Brain microvascular endothelial cell (primary cell): ENCODE measurements at regions not wholly inside any gene's neighbourhood (a gene's known extent, or its start where the extent isn't known, plus 50 kb on each side); places are given as distances from the start of the nearest gene placed in this dataset.

Experiments
- DNase-seq: peaks from one replicate; pipeline ENCODE4 v3.0.0-alpha.2; 2020
- H3K27ac ChIP-seq: fragments of 250-450 bp; sonication (Bioruptor Pico); 2 replicates; pipeline ENCODE4 v1.5.1; 2020; ENCODE audit warnings: mild to moderate bottlenecking, moderate library complexity
- H3K27me3 ChIP-seq: fragments of 250-450 bp; sonication (Bioruptor Pico); replicated peaks from 2 replicates; pipeline ENCODE4 v1.5.1; 2020; ENCODE audit warnings: mild to moderate bottlenecking
- H3K36me3 ChIP-seq: fragments of 250-450 bp; sonication (Bioruptor Pico); replicated peaks from 2 replicates; pipeline ENCODE4 v1.5.1; 2020; ENCODE audit warnings: mild to moderate bottlenecking
- H3K4me3 ChIP-seq: 2 replicates; pipeline ENCODE4 v1.5.1; 2011; ENCODE audit warnings: low read depth, mild to moderate bottlenecking, control low read depth, low read length, moderate library complexity
- CTCF ChIP-seq: IDR thresholded peaks from 2 replicates; pipeline ENCODE4 v1.5.1; 2011; ENCODE audit warnings: low read depth, mild to moderate bottlenecking, moderate library complexity, low read length, control low read depth, inconsistent platforms; ENCODE audit errors: missing control alignments
- in situ Hi-C: cut with HindIII; loops from 2 replicates; pipeline ENCODE4 v1.10.0; 2017; ENCODE audit warnings: low sequenced_read_pairs, low pct_ligation_motif_present

DNA sequence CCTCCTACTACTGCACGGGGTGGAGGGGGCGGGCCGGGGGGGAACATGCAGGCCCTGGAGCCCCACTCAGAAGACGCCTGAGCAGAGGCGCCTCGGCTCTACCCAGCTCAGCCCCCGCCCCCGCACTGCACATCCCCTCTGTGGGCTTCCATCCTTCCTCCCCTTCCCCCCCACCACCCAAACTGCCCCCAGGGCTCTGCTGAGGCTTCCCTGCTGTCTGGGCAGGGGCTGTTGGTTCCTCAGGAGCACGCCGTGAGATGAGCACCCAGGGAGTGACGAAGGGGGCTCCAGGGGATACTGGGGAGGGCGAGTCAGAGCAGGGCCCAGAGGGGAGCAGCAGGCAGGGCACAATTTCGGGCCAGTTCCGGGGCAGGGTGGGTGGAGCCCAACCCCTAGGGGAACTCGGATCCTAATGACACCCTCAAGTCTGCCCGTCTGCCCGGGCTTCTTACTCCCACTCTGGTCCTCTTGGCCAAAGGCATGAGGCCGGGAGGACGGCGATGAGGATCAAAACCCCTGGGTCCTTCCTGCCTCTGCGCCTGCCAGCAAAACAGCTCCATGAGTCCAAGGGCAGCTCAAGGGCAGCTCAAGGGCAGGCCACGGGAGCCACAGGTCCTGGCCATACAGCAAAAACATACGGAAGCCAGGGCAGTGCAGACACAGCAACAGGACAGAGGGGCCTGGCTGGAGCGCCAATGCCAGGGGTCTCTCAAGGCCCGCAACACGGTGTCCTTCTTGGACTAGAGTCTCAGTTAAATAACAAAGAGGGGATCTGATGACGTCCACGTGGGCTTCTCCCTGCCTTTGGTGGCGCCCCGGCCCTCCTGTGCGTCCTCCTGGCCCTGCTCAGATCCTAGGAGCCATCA lies 200.9 kb downstream of the AUH start:
- no peak overlapping the region for H3K4me3 ChIP-seq
- in situ Hi-C loops: no loop called here
- no peak for TF ChIP-seq CTCF
- H3K27me3 ChIP-seq: no peaks in the 10 kb centered on the region
- DNase-seq: no peak
- H3K27ac ChIP-seq: no peak overlapping the region
- H3K36me3 ChIP-seq: no peaks in the 10 kb centered on the region

DNA sequence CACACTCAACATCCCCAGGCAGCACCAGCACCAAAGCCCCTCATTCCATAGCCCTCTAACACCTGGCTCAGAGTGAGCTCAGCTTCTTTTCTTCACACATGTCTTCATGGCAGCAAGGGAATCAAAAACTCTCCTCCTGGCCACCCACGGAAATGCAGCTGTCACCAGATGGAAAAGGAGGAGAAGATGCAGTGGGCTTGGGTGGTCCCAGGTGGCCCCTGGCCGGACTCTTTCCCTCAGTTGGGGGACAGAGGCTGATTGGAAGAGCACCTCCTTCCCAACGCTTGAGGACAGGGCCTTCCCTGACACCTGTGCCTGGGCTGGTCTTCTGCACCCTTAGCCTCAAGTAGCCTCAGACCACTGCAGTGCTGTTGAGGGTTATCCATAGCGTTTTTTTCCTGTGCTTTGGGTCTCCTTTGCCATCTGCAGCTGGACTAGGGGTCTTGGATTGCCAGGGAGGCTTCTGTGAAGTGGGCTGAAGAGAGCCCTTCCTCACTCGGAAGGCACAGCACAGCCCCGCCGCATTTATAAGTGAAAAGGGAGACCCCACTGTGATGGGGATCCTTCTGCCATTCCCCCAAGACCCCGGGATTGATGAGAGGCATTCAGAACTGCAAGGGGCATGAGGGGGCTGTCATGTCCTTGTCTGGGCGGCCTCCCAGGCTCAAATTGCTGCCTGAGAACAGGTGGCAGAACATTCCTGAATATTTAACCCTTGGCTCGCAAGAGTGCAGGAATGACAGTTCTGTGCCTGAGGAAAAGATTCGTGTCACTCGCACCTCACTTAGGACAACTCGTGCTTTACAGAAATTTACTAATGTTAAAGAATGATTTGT lies 200.0 kb downstream of the AUH start:
- peak; percentile 41 for TF ChIP-seq CTCF
- no peaks in the 10 kb centered on the region for H3K36me3 ChIP-seq
- H3K27me3 ChIP-seq: no peaks in the 10 kb centered on the region
- no peak for DNase-seq
- H3K27ac ChIP-seq: no peak overlapping the region
- in situ Hi-C loops: no loop called here
- H3K4me3 ChIP-seq: no peak overlapping the region

GRCh38 chr9:91162311-91162710 lies 199.4 kb downstream of the AUH start:
- in situ Hi-C loops: no loop called here
- TF ChIP-seq CTCF: no peak
- DNase-seq: peak; percentile 28
- H3K27ac ChIP-seq: peak overlapping the region; percentile 21
- H3K4me3 ChIP-seq: no peak overlapping the region
- no peaks in the 10 kb centered on the region for H3K36me3 ChIP-seq
- H3K27me3 ChIP-seq: no peaks in the 10 kb centered on the region

GRCh38 chr9:91162784-91163443 lies 198.8 kb downstream of the AUH start:
- in situ Hi-C loops: no loop called here
- Histone ChIP-seq H3K27ac (peak overlapping the region; percentile 21), H3K4me3 (no peak overlapping the region), H3K27me3 (no peaks in the 10 kb centered on the region), H3K36me3 (no peaks in the 10 kb centered on the region)
- no peak for TF ChIP-seq CTCF
- DNase-seq: no peak

- Histone ChIP-seq H3K4me3 (no peak overlapping the region), H3K36me3 (no peaks in the 10 kb centered on the region), H3K27me3 (no peaks in the 10 kb centered on the region), H3K27ac (no peak overlapping the region)
- in situ Hi-C loops: no loop called here
- DNase-seq: no peak
- no peak for TF ChIP-seq CTCF
Measured at GRCh38 chr9:91163444-91163772, 198.3 kb downstream of the AUH start.
